Esophagus muscularis mucosa (tissue), 4 donors: ENCODE measurements at regions not wholly inside any gene's neighbourhood (a gene's known extent, or its start where the extent isn't known, plus 50 kb on each side); places are given as distances from the start of the nearest gene placed in this dataset.

ENCODE experiments used
- DNase-seq: peaks from one replicate; pipeline ENCODE4 v3.0.0-alpha.2; 2017; ENCODE audit errors: extremely low spot score
- H3K27ac ChIP-seq, 4 donors: fragments of 200-600 bp; sonication (generic); replicated peaks in 1 of 4; 1 replicate in 3 of 4; 2 replicates in 1 of 4; pipeline ENCODE4 v1.5.1; 2016 to 2019; ENCODE audit warnings: mild to moderate bottlenecking in 1 of 4
- H3K27me3 ChIP-seq, 4 donors: fragments of 200-600 bp; sonication (generic); one replicate each; pipeline versions ENCODE4 v1.5.1 to v1.6.0; 2016 to 2019
- H3K36me3 ChIP-seq, 4 donors: fragments of 200-600 bp; sonication (generic); one replicate each; pipeline ENCODE4 v1.5.1; 2016 to 2019
- H3K4me1 ChIP-seq, 4 donors: fragments of 200-600 bp; sonication (generic); one replicate each; pipeline ENCODE4 v1.5.1; 2016 to 2019
- H3K4me3 ChIP-seq, 4 donors: fragments of 200-600 bp; sonication (generic); 1 replicate in 2 of 4; 2 replicates in 2 of 4; pipeline ENCODE4 v1.5.1; 2016 to 2019; ENCODE audit warnings: mild to moderate bottlenecking in 4 of 4, moderate library complexity in 1 of 4
- H3K9me3 ChIP-seq, 4 donors: fragments of 200-600 bp; sonication (generic); 1 replicate in 3 of 4; 2 replicates in 1 of 4; pipeline ENCODE4 v1.5.1; 2016 to 2019
- CTCF ChIP-seq, 3 experiments: fragments of 200-600 bp in 2 of 3; fragments of 450-650 bp in 1 of 3; sonication (generic) in 2 of 3; IDR thresholded peaks; one replicate each; pipeline ENCODE4 v1.5.1; 2017 to 2019; ENCODE audit warnings: antibody characterized with exemption in 3 of 3, mild to moderate bottlenecking in 2 of 3, moderate library complexity in 1 of 3
- EP300 ChIP-seq: sonication (generic); formaldehyde crosslinking; IDR thresholded peaks from one replicate; pipeline ENCODE4 v1.6.1; 2017; ENCODE audit warnings: antibody characterized with exemption
- POLR2A ChIP-seq: fragments of 450-650 bp; IDR thresholded peaks from one replicate; pipeline ENCODE4 v1.6.1; 2017; ENCODE audit warnings: antibody characterized with exemption, moderate library complexity, mild to moderate bottlenecking, low read depth
- POLR2AphosphoS5 ChIP-seq, 2 donors: sonication (generic); formaldehyde crosslinking; IDR thresholded peaks; one replicate each; pipeline ENCODE4 v1.6.1; 2017; ENCODE audit warnings: antibody characterized with exemption in 2 of 2
- WGBS: methylation state at CpG from one replicate; pipeline ENCODE4 v1.1.5; 2018; 5-methylcytosine and 5-hydroxymethylcytosine counted together
- intact Hi-C: fragments of 100-400 bp; cut with DNase I; formaldehyde crosslinking; loops from one replicate; pipeline ENCODE4 v1.15.1; 2023

- H3K4me1 ChIP-seq = no peaks in the 10 kb centered on the region
- DNase-seq = no peak
- H3K4me3 ChIP-seq = no peak overlapping the region
- no peak for TF ChIP-seq EP300
- no peak for TF ChIP-seq POLR2AphosphoS5 (IDR thresholded peaks at IDR 0.05)
- no peak for TF ChIP-seq CTCF (IDR thresholded peaks at IDR 0.05)
- no peak for TF ChIP-seq POLR2A
- intact Hi-C loops = no loop called here
- H3K9me3 ChIP-seq = no peaks in the 10 kb centered on the region
- H3K27me3 ChIP-seq = no peaks in the 10 kb centered on the region
- H3K36me3 ChIP-seq = no peaks in the 10 kb centered on the region
- no peak overlapping the region for H3K27ac ChIP-seq
- 84% methylated on average over 9 of the region's 9 CpGs for WGBS
These were observed 635.2 kb upstream of the LUZP2 start for GRCh38 chr11:23861615-23862014.

GRCh38 chr11:23865341-23865975, 631.4 kb upstream of the LUZP2 start:
- Histone ChIP-seq H3K9me3 (no peaks in the 10 kb centered on the region), H3K4me3 (no peak overlapping the region), H3K27ac (no peak overlapping the region), H3K36me3 (no peaks in the 10 kb centered on the region), H3K4me1 (no peaks in the 10 kb centered on the region), H3K27me3 (no peaks in the 10 kb centered on the region)
- TF ChIP-seq EP300 (no peak), CTCF (IDR thresholded peaks at IDR 0.05) (no peak), POLR2A (no peak), POLR2AphosphoS5 (IDR thresholded peaks at IDR 0.05) (no peak)
- intact Hi-C loops = no loop called here
- DNase-seq = no peak
- 81% methylated on average over 4 of the region's 4 CpGs for WGBS

- TF ChIP-seq EP300 = no peak
- TF ChIP-seq CTCF (IDR thresholded peaks at IDR 0.05) = no peak
- TF ChIP-seq POLR2A = no peak
- no peak for TF ChIP-seq POLR2AphosphoS5 (IDR thresholded peaks at IDR 0.05)
- no peaks in the 10 kb centered on the region for H3K9me3 ChIP-seq
- no peak for DNase-seq
- no peaks in the 10 kb centered on the region for H3K27me3 ChIP-seq
- 100% methylated on average over 1 of the region's 1 CpG for WGBS
- H3K4me1 ChIP-seq = no peaks in the 10 kb centered on the region
- intact Hi-C loops = no loop called here
- H3K4me3 ChIP-seq = no peak overlapping the region
- no peaks in the 10 kb centered on the region for H3K36me3 ChIP-seq
- no peak overlapping the region for H3K27ac ChIP-seq
These were observed 630.2 kb upstream of the LUZP2 start for GRCh38 chr11:23866641-23867040.

- DNase-seq = no peak
- peaks cover 0 to 3% (median 0%) of the 10 kb centered on the region in 4 donors for H3K4me1 ChIP-seq
- TF ChIP-seq EP300 (no peak), CTCF (IDR thresholded peaks at IDR 0.05) (no peak), POLR2AphosphoS5 (IDR thresholded peaks at IDR 0.05) (no peak), POLR2A (no peak)
- H3K27ac ChIP-seq = no peak overlapping the region
- H3K36me3 ChIP-seq = no peaks in the 10 kb centered on the region
- intact Hi-C loops = no loop called here
- no peaks in the 10 kb centered on the region for H3K27me3 ChIP-seq
- 88% methylated on average over 2 of the region's 2 CpGs for WGBS
- no peak overlapping the region for H3K4me3 ChIP-seq
- no peaks in the 10 kb centered on the region for H3K9me3 ChIP-seq
These were observed 627.2 kb upstream of the LUZP2 start for GRCh38 chr11:23869671-23870070.

- Histone ChIP-seq H3K4me1 (peaks cover 0 to 3% (median 0%) of the 10 kb centered on the region in 4 donors), H3K27me3 (no peaks in the 10 kb centered on the region), H3K36me3 (no peaks in the 10 kb centered on the region), H3K9me3 (no peaks in the 10 kb centered on the region), H3K4me3 (no peak overlapping the region), H3K27ac (no peak overlapping the region)
- 51% methylated on average over 2 of the region's 2 CpGs for WGBS
- intact Hi-C loops = no loop called here
- TF ChIP-seq EP300 = no peak
- no peak for TF ChIP-seq POLR2A
- no peak for TF ChIP-seq POLR2AphosphoS5 (IDR thresholded peaks at IDR 0.05)
- DNase-seq = no peak
These were observed 623.4 kb upstream of the LUZP2 start for GRCh38 chr11:23873406-23873805.
